T-helper 1 cell treated with Interleukin-12 subunit alpha and Interleukin-12 subunit beta and Interleukin-4 antibody, amounts not matched to agents 30 μg/mL and 1 μg/mL, for 36 hours (primary cell): ENCODE measurements at regions not wholly inside any gene's neighbourhood (a gene's known extent, or its start where the extent isn't known, plus 50 kb on each side); places are given as distances from the start of the nearest gene placed in this dataset.

Experiments
- H3K27ac Mint-ChIP-seq: one replicate; pipeline ENCODE4 v1.8.0; 2021; ENCODE audit warnings: mild to moderate bottlenecking, mixed read lengths
- H3K27me3 Mint-ChIP-seq: one replicate; pipeline ENCODE4 v1.8.0; 2021; ENCODE audit warnings: low read depth, mixed read lengths
- H3K36me3 Mint-ChIP-seq: one replicate; pipeline ENCODE4 v1.8.0; 2021; ENCODE audit warnings: low read depth, mixed read lengths
- H3K4me1 Mint-ChIP-seq: one replicate; pipeline ENCODE4 v1.8.0; 2021; ENCODE audit warnings: low read depth, mixed read lengths
- H3K4me3 Mint-ChIP-seq: one replicate; pipeline ENCODE4 v1.8.0; 2021; ENCODE audit warnings: mild to moderate bottlenecking, moderate library complexity, mixed read lengths
- H3K9me3 Mint-ChIP-seq: one replicate; pipeline ENCODE4 v1.8.0; 2021; ENCODE audit warnings: mixed read lengths

- Mint-ChIP-seq H3K27ac (no peak overlapping the region), H3K9me3 (no peaks in the 10 kb centered on the region), H3K4me3 (no peak overlapping the region), H3K36me3 (no peaks in the 10 kb centered on the region), H3K27me3 (no peaks in the 10 kb centered on the region), H3K4me1 (no peaks in the 10 kb centered on the region)
These were observed 817.8 kb downstream of the TUSC7 start for GRCh38 chr3:117527346-117527745.

DNA sequence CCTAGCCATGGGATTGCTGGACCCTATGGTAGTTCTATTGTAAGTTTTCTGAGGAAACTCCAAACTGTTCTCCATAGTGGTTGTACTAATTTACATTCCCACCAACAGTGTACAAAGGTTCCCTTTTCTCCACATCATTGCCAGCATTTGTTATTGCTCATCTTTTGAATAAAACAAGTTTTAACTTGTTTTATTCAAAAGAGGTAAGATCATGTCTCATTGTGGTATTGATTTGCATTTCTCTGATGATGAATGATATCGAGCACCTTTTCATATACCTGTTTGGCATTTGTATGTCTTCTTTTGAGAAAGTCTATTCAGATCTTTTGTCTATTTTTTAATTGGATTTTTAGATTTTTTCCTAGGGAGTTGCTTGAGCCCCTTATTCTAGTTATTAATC is 819.1 kb downstream of the TUSC7 start:
- no peaks in the 10 kb centered on the region for H3K4me1 Mint-ChIP-seq
- no peak overlapping the region for H3K27ac Mint-ChIP-seq
- no peaks in the 10 kb centered on the region for H3K36me3 Mint-ChIP-seq

DNA sequence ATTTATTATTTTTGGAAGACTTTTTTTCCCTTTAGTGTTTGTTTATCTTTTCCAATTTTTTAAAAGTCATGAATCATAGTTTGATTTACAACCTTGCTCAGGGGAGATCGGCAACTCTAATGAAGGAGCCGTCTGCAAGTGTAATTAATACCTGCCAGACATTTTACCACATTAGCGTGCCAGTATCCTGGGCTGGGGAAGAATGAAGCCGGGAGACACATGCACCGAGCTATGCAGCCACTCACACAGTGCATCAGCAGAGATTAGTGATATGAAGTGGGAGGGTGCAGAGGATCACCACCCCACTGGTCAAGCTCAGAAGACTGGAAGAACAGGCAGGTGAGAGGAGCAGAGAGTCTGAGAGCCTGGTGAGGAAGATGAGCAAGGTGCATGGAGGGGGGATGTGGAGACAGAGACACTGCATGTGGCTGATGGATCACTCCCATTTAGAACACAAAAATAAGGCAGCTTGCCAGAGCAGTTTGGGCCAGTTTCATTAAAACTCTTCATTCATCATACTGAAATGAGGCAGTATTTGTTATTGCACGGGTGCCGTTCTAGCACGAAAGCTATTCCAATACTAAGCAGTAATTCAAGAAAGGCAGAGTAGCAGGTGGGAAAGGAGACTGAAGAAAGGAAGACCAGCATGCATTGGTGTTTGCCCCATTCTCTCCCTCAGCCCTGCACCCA is 821.6 kb downstream of the TUSC7 start:
- no peak overlapping the region for H3K27ac Mint-ChIP-seq
- no peak overlapping the region for H3K4me3 Mint-ChIP-seq
- H3K27me3 Mint-ChIP-seq, result no peaks in the 10 kb centered on the region
- no peaks in the 10 kb centered on the region for H3K36me3 Mint-ChIP-seq
- no peaks in the 10 kb centered on the region for H3K9me3 Mint-ChIP-seq
- no peaks in the 10 kb centered on the region for H3K4me1 Mint-ChIP-seq

More for the DNA sequence above, 819.1 kb downstream of the TUSC7 start:
- Mint-ChIP-seq H3K4me3 (no peak overlapping the region), H3K9me3 (no peaks in the 10 kb centered on the region), H3K27me3 (no peaks in the 10 kb centered on the region)

- Mint-ChIP-seq H3K27me3 (no peaks in the 10 kb centered on the region), H3K27ac (no peak overlapping the region), H3K36me3 (no peaks in the 10 kb centered on the region), H3K9me3 (no peaks in the 10 kb centered on the region), H3K4me3 (no peak overlapping the region), H3K4me1 (no peaks in the 10 kb centered on the region)
These were observed 822.7 kb downstream of the TUSC7 start for GRCh38 chr3:117532268-117532667.

DNA sequence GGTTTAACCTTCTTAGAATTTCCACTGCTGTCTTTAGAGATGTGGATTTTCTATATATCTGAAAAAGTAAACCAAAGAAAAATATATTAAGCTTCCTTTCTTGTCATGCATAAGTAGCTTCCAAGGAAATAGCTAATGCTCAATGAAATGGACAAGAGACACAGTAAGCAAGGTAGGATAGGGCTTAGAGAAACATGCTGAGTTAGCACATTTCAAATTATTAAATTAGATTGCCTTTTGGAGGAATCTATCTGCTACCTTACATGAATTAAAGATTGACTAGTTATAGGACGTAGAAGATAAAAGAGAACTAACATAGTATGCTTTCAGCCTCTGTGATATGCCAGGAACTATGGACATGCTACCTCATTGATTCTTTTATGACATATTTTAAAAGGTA is 824.6 kb downstream of the TUSC7 start:
- H3K27me3 Mint-ChIP-seq, result no peaks in the 10 kb centered on the region
- no peak overlapping the region for H3K27ac Mint-ChIP-seq
- H3K36me3 Mint-ChIP-seq, result no peaks in the 10 kb centered on the region
- H3K4me1 Mint-ChIP-seq, result no peaks in the 10 kb centered on the region
- no peak overlapping the region for H3K4me3 Mint-ChIP-seq
- H3K9me3 Mint-ChIP-seq, result no peaks in the 10 kb centered on the region

- Mint-ChIP-seq H3K27me3 (no peaks in the 10 kb centered on the region), H3K4me1 (no peaks in the 10 kb centered on the region), H3K4me3 (no peak overlapping the region), H3K9me3 (no peaks in the 10 kb centered on the region), H3K27ac (no peak overlapping the region), H3K36me3 (no peaks in the 10 kb centered on the region)
These were observed 826.4 kb downstream of the TUSC7 start for GRCh38 chr3:117536006-117536405.

DNA sequence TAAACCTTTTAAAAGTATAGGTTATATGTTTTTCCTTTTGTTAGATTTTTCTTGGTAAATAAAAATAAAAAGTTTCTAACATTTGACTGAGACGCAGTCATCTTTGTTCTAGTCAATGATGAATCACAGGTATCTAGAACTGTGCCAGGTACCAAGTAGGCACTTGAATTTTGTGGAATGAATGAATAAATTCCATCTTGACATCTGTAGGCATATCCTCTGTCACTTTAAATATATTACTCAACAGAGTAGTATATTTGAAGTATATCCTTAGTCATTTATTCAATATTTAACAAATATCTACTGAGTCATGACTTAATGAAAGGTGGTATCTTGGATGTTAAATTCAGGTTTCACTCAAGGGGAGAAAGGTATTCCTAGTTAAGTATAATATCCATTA is 828.4 kb downstream of the TUSC7 start:
- H3K4me3 Mint-ChIP-seq, result no peak overlapping the region
- no peaks in the 10 kb centered on the region for H3K27me3 Mint-ChIP-seq
- H3K4me1 Mint-ChIP-seq, result no peaks in the 10 kb centered on the region
- no peaks in the 10 kb centered on the region for H3K36me3 Mint-ChIP-seq
- no peaks in the 10 kb centered on the region for H3K9me3 Mint-ChIP-seq
- H3K27ac Mint-ChIP-seq, result no peak overlapping the region

- Mint-ChIP-seq H3K9me3 (no peaks in the 10 kb centered on the region), H3K4me3 (no peak overlapping the region), H3K27me3 (no peaks in the 10 kb centered on the region), H3K36me3 (no peaks in the 10 kb centered on the region), H3K27ac (no peak overlapping the region), H3K4me1 (no peaks in the 10 kb centered on the region)
These were observed 830.1 kb downstream of the TUSC7 start for GRCh38 chr3:117539729-117540128.

GRCh38 chr3:117540597-117540996 is 831.0 kb downstream of the TUSC7 start:
- no peaks in the 10 kb centered on the region for H3K36me3 Mint-ChIP-seq
- H3K4me3 Mint-ChIP-seq, result no peak overlapping the region
- no peaks in the 10 kb centered on the region for H3K4me1 Mint-ChIP-seq
- H3K27ac Mint-ChIP-seq, result no peak overlapping the region
- H3K9me3 Mint-ChIP-seq, result no peaks in the 10 kb centered on the region
- no peaks in the 10 kb centered on the region for H3K27me3 Mint-ChIP-seq

GRCh38 chr3:117541721-117542120 is 832.1 kb downstream of the TUSC7 start:
- no peaks in the 10 kb centered on the region for H3K27me3 Mint-ChIP-seq
- H3K36me3 Mint-ChIP-seq, result no peaks in the 10 kb centered on the region
- H3K4me3 Mint-ChIP-seq, result no peak overlapping the region
- H3K9me3 Mint-ChIP-seq, result no peaks in the 10 kb centered on the region
- no peak overlapping the region for H3K27ac Mint-ChIP-seq
- no peaks in the 10 kb centered on the region for H3K4me1 Mint-ChIP-seq

GRCh38 chr3:117543521-117543920 is 833.9 kb downstream of the TUSC7 start:
- Mint-ChIP-seq H3K4me3 (no peak overlapping the region), H3K9me3 (no peaks in the 10 kb centered on the region), H3K27me3 (no peaks in the 10 kb centered on the region), H3K4me1 (no peaks in the 10 kb centered on the region), H3K36me3 (no peaks in the 10 kb centered on the region), H3K27ac (no peak overlapping the region)

GRCh38 chr3:117545484-117545883 is 835.9 kb downstream of the TUSC7 start:
- H3K4me1 Mint-ChIP-seq, result no peaks in the 10 kb centered on the region
- H3K36me3 Mint-ChIP-seq, result no peaks in the 10 kb centered on the region
- no peaks in the 10 kb centered on the region for H3K27me3 Mint-ChIP-seq
- H3K9me3 Mint-ChIP-seq, result no peaks in the 10 kb centered on the region
- H3K27ac Mint-ChIP-seq, result no peak overlapping the region
- no peak overlapping the region for H3K4me3 Mint-ChIP-seq

- Mint-ChIP-seq H3K4me1 (no peaks in the 10 kb centered on the region), H3K27ac (no peak overlapping the region), H3K36me3 (no peaks in the 10 kb centered on the region), H3K27me3 (no peaks in the 10 kb centered on the region), H3K9me3 (peaks cover 4% of the 10 kb centered on the region), H3K4me3 (no peak overlapping the region)
These were observed 838.5 kb downstream of the TUSC7 start for GRCh38 chr3:117547956-117548550.

GRCh38 chr3:117548600-117548999 is 839.0 kb downstream of the TUSC7 start:
- H3K4me1 Mint-ChIP-seq, result no peaks in the 10 kb centered on the region
- H3K36me3 Mint-ChIP-seq, result no peaks in the 10 kb centered on the region
- no peak overlapping the region for H3K27ac Mint-ChIP-seq
- no peak overlapping the region for H3K4me3 Mint-ChIP-seq
- H3K9me3 Mint-ChIP-seq, result peaks cover 4% of the 10 kb centered on the region
- H3K27me3 Mint-ChIP-seq, result no peaks in the 10 kb centered on the region

DNA sequence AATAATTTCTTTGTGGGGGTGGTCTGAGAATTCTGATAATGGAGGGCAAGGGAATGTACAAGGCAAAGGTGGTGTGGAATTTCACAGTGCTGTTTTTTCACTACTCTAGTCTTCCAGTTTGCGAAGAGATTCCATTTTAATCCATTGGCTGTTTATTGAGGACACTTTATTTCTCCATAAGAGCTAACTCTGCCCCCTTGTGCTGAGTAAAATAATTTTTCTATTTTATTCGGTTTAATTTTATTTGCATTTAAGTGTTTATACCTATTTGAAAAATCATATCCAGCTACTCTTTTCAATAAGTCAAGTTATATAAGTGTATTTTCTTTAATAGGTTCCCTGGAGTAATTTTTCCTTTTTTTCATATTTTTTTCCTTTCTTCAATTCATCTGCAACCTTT is 840.1 kb downstream of the TUSC7 start:
- H3K27me3 Mint-ChIP-seq, result no peaks in the 10 kb centered on the region

More for the DNA sequence above, 840.1 kb downstream of the TUSC7 start:
- no peak overlapping the region for H3K4me3 Mint-ChIP-seq
- H3K27ac Mint-ChIP-seq, result no peak overlapping the region
- H3K36me3 Mint-ChIP-seq, result no peaks in the 10 kb centered on the region
- no peaks in the 10 kb centered on the region for H3K4me1 Mint-ChIP-seq
- peaks cover 4% of the 10 kb centered on the region for H3K9me3 Mint-ChIP-seq
